MM.1S (cell line): ENCODE measurements at regions not wholly inside any gene's neighbourhood (a gene's known extent, or its start where the extent isn't known, plus 50 kb on each side); places are given as distances from the start of the nearest gene placed in this dataset.
"Not testable (repeated sequence)": the region's sequence is repeated elsewhere in the genome, so short reads cannot be mapped to it uniquely, and the experiment has no call there.

Experiments used
- DNase-seq: peaks from one replicate; pipeline ENCODE4 v3.0.0-alpha.2; 2015
- H2AFZ ChIP-seq: fragments of 300-600 bp; sonication (generic); 2 replicates; pipeline ENCODE4 v1.6.0; 2016; ENCODE audit warnings: antibody characterized with exemption, low read length
- H3F3A ChIP-seq: fragments of 300-600 bp; sonication (generic); 2 replicates; pipeline ENCODE4 v1.6.1; 2016; ENCODE audit warnings: mild to moderate bottlenecking, antibody characterized with exemption, low read length, moderate library complexity, mixed read lengths; ENCODE audit not compliant: insufficient read depth
- H3K27ac ChIP-seq: fragments of 300-600 bp; sonication (generic); 2 replicates; pipeline ENCODE4 v1.5.1; 2016; ENCODE audit warnings: mild to moderate bottlenecking, low read length
- H3K27me3 ChIP-seq: fragments of 300-600 bp; sonication (generic); replicated peaks from 2 replicates; pipeline ENCODE4 v1.6.0; 2016; ENCODE audit warnings: low read length; ENCODE audit not compliant: insufficient read depth
- H3K36me3 ChIP-seq: fragments of 300-600 bp; sonication (generic); replicated peaks from 2 replicates; pipeline ENCODE4 v1.6.1; 2016; ENCODE audit warnings: mild to moderate bottlenecking, low read length, mixed read lengths; ENCODE audit not compliant: insufficient read depth
- H3K4me1 ChIP-seq: fragments of 300-600 bp; sonication (generic); 2 replicates; pipeline ENCODE4 v1.6.1; 2016; ENCODE audit warnings: low read length, mixed read lengths
- H3K4me2 ChIP-seq: fragments of 300-600 bp; sonication (generic); 2 replicates; pipeline ENCODE4 v1.6.0; 2016; ENCODE audit warnings: low read depth, low read length
- H3K4me3 ChIP-seq: fragments of 300-600 bp; sonication (generic); 2 replicates; pipeline ENCODE4 v1.5.1; 2016; ENCODE audit warnings: low read length, mixed read lengths
- H3K79me2 ChIP-seq: fragments of 300-600 bp; sonication (generic); 2 replicates; pipeline ENCODE4 v1.6.1; 2016; ENCODE audit warnings: mixed run types, low read length, mixed read lengths
- H3K9ac ChIP-seq: fragments of 300-600 bp; sonication (generic); 2 replicates; pipeline ENCODE4 v1.6.1; 2016; ENCODE audit warnings: low read length, mixed read lengths
- H3K9me2 ChIP-seq: fragments of 300-600 bp; sonication (generic); replicated peaks from 2 replicates; pipeline ENCODE4 v1.6.1; 2016; ENCODE audit warnings: mild to moderate bottlenecking, low read length, mixed read lengths; ENCODE audit not compliant: insufficient read depth
- H3K9me3 ChIP-seq: fragments of 300-600 bp; sonication (generic); replicated peaks from 2 replicates; pipeline ENCODE4 v1.6.1; 2016; ENCODE audit warnings: mild to moderate bottlenecking, low read length, mixed read lengths; ENCODE audit not compliant: insufficient read depth
- H4K20me1 ChIP-seq: fragments of 300-600 bp; sonication (generic); 2 replicates; pipeline ENCODE4 v1.6.1; 2016; ENCODE audit warnings: mild to moderate bottlenecking, low read length, moderate library complexity, mixed read lengths; ENCODE audit not compliant: insufficient read depth
- EZH2 ChIP-seq: fragments of 300-600 bp; sonication (generic); optimal IDR thresholded peaks from 2 replicates; pipeline ENCODE3; 2017; ENCODE audit warnings: low read depth, mild to moderate bottlenecking, antibody characterized with exemption, low read length, mixed read lengths
- EZH2phosphoT487 ChIP-seq: fragments of 300-600 bp; sonication (generic); IDR thresholded peaks from 2 replicates; pipeline ENCODE4 v1.6.1; 2018; ENCODE audit warnings: antibody characterized with exemption, low read length
- TF ChIP-seq, protein P1 (sequence below): fragments of 300-600 bp; sonication (generic); IDR thresholded peaks from 2 replicates; pipeline ENCODE4 v1.5.1; 2016; ENCODE audit warnings: antibody characterized with exemption, low read length, mixed read lengths

DNA sequence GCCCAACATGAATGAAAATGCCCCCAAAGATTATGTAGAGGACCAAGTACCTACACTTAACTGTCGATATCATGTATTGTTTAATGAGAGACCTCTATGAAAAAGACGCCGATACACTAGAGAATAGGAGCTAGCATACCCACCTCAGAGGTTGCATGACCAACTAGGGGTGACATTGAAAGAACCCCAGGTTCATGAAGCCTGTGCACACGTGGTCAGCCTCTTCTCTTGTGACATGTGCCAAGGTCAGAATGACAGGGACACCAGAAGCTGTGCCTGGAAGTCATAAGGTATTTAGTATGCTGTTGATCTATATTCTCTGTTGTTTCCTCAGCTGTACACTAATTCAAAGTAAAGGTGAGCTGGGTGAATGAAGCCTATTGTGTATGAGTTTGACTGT lies 1594.1 kb downstream of the EFNA5 start:
- Histone ChIP-seq H3K4me3 (no peak overlapping the region), H4K20me1 (no peaks in the 10 kb centered on the region), H3K9me2 (no peaks in the 10 kb centered on the region), H3K27me3 (no peaks in the 10 kb centered on the region), H2AFZ (no peak overlapping the region), H3F3A (no peaks in the 10 kb centered on the region), H3K9ac (no peak overlapping the region), H3K36me3 (no peaks in the 10 kb centered on the region), H3K79me2 (no peaks in the 10 kb centered on the region), H3K27ac (no peak overlapping the region), H3K9me3 (no peaks in the 10 kb centered on the region), H3K4me2 (no peak overlapping the region), H3K4me1 (no peaks in the 10 kb centered on the region)
- TF ChIP-seq, protein P1, sequence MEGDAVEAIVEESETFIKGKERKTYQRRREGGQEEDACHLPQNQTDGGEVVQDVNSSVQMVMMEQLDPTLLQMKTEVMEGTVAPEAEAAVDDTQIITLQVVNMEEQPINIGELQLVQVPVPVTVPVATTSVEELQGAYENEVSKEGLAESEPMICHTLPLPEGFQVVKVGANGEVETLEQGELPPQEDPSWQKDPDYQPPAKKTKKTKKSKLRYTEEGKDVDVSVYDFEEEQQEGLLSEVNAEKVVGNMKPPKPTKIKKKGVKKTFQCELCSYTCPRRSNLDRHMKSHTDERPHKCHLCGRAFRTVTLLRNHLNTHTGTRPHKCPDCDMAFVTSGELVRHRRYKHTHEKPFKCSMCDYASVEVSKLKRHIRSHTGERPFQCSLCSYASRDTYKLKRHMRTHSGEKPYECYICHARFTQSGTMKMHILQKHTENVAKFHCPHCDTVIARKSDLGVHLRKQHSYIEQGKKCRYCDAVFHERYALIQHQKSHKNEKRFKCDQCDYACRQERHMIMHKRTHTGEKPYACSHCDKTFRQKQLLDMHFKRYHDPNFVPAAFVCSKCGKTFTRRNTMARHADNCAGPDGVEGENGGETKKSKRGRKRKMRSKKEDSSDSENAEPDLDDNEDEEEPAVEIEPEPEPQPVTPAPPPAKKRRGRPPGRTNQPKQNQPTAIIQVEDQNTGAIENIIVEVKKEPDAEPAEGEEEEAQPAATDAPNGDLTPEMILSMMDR, result no peak
- no peak for TF ChIP-seq EZH2
- TF ChIP-seq EZH2phosphoT487, result no peak
- no peak for DNase-seq

DNA sequence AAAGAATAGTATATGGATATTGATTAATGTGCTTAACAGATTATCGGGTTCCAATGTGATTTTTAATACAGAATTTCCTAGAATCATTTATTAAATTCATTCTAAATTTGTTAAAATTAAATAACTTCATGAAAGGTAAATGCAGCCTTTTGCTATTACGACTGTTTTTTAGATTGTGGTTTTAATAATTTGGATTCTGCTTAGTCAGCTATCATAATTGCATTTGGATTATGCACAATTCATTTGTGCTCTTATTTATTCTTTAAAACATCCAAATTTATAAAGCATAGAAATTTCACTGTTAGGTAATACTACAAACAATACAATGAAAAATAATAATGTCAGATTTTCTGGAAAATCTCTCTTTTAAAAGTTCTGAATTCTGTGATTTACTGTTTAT lies 1598.5 kb downstream of the EFNA5 start:
- no peaks in the 10 kb centered on the region for H4K20me1 ChIP-seq
- H3K9me3 ChIP-seq, result no peaks in the 10 kb centered on the region
- no peaks in the 10 kb centered on the region for H3K9me2 ChIP-seq
- H3K27ac ChIP-seq, result no peak overlapping the region
- TF ChIP-seq EZH2 (no peak), EZH2phosphoT487 (no peak)
- TF ChIP-seq, protein P1, result no peak
- H3K4me3 ChIP-seq, result no peak overlapping the region
- no peaks in the 10 kb centered on the region for H3K4me1 ChIP-seq
- no peak for DNase-seq
- no peak overlapping the region for H3K4me2 ChIP-seq
- H3K79me2 ChIP-seq, result no peaks in the 10 kb centered on the region
- no peaks in the 10 kb centered on the region for H3F3A ChIP-seq
- H3K9ac ChIP-seq, result no peak overlapping the region
- no peak overlapping the region for H2AFZ ChIP-seq
- H3K27me3 ChIP-seq, result no peaks in the 10 kb centered on the region
- no peaks in the 10 kb centered on the region for H3K36me3 ChIP-seq

DNA sequence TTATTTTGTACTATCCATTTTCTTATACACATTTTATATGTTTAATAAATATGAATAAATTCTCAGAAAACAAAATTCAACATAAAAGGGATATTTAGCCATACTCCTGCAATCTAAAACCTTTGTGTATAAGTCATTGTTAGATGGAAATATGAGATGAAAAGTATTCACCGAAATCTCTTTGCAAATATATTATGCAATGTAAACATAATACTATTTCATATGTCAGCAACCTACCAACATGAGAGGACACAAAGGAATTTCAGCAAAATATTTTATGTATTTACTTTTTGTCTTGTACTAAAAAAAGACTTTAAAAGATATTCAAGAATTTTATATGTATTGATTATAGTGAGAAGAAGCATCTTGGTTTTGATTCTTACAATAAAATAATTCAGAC lies 1623.4 kb downstream of the EFNA5 start:
- H2AFZ ChIP-seq, result no peak overlapping the region
- no peaks in the 10 kb centered on the region for H3F3A ChIP-seq
- TF ChIP-seq EZH2phosphoT487, result no peak
- TF ChIP-seq EZH2, result no peak
- TF ChIP-seq, protein P1, result no peak
- no peaks in the 10 kb centered on the region for H4K20me1 ChIP-seq
- no peak overlapping the region for H3K4me2 ChIP-seq
- no peaks in the 10 kb centered on the region for H3K36me3 ChIP-seq
- no peaks in the 10 kb centered on the region for H3K79me2 ChIP-seq
- H3K9me2 ChIP-seq, result no peaks in the 10 kb centered on the region
- H3K27ac ChIP-seq, result no peak overlapping the region
- DNase-seq, result no peak
- H3K4me3 ChIP-seq, result no peak overlapping the region
- no peaks in the 10 kb centered on the region for H3K4me1 ChIP-seq
- no peak overlapping the region for H3K9ac ChIP-seq
- no peaks in the 10 kb centered on the region for H3K9me3 ChIP-seq
- H3K27me3 ChIP-seq, result no peaks in the 10 kb centered on the region

DNA sequence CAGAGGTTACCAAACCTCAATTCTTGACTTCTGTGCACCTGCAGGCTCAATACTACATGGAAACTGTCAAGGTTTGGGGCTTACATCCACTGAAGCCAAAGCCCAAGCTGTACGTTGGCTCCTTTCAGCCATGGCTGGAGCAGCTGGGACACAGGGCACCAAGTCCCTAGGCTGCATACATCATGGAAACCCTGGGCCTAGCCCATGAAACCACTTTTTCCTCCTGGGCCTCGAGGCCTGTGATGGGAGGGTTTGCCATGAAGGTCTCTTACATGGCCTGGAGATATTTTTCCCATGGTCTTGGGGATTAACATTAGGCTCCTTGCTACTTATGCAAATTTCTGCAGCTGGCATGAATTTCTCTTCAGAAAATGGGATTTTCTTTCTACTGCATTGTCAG lies 1638.7 kb downstream of the EFNA5 start:
- not testable (repeated sequence) for H3K9me2 ChIP-seq, H3K9ac ChIP-seq, H3K4me2 ChIP-seq, H3K79me2 ChIP-seq, H3K4me3 ChIP-seq, H3K27me3 ChIP-seq, H3K36me3 ChIP-seq, H3F3A ChIP-seq, H4K20me1 ChIP-seq, DNase-seq, H3K27ac ChIP-seq, H3K9me3 ChIP-seq, H2AFZ ChIP-seq, H3K4me1 ChIP-seq
